Lower lobe of right lung (tissue), 2 donors: ENCODE measurements at regions not wholly inside any gene's neighbourhood (a gene's known extent, or its start where the extent isn't known, plus 50 kb on each side); places are given as distances from the start of the nearest gene placed in this dataset.

Experiments used
- ATAC-seq, 2 donors: fragments of 200-7000 bp; cut with Tn5 transposase; one replicate each; pipeline ENCODE4 v1.9.1; 2020 to 2022; ENCODE audit warnings: mild to moderate bottlenecking in 2 of 2, moderate library complexity in 2 of 2
- DNase-seq: peaks from one replicate; pipeline ENCODE4 v3.0.0-alpha.2; 2020
- H3K27ac ChIP-seq: fragments of 200-600 bp; one replicate; pipeline ENCODE4 v1.8.0; 2022
- H3K27me3 ChIP-seq: fragments of 200-600 bp; one replicate; pipeline ENCODE4 v1.8.0; 2022; ENCODE audit warnings: low read depth
- H3K36me3 ChIP-seq: fragments of 200-600 bp; one replicate; pipeline ENCODE4 v1.8.0; 2022; ENCODE audit warnings: mild to moderate bottlenecking
- H3K4me1 ChIP-seq: fragments of 200-600 bp; one replicate; pipeline ENCODE4 v1.8.0; 2022
- H3K4me3 ChIP-seq: fragments of 200-600 bp; one replicate; pipeline ENCODE4 v1.8.0; 2022; ENCODE audit warnings: mild to moderate bottlenecking
- H3K9me3 ChIP-seq: fragments of 200-600 bp; one replicate; pipeline ENCODE4 v1.8.0; 2022
- intact Hi-C: fragments of 100-400 bp; cut with DNase I; formaldehyde crosslinking; loops from one replicate; pipeline ENCODE4 v1.11.0; 2022
- TF ChIP-seq, protein P1 (sequence below): fragments of 200-600 bp; IDR thresholded peaks from one replicate; pipeline ENCODE4 v1.8.0; 2022; ENCODE audit warnings: antibody characterized with exemption, mild to moderate bottlenecking
- donor health status: DM: no; HTN: yes; CAD: no; lungs with severe emphysema.

DNA sequence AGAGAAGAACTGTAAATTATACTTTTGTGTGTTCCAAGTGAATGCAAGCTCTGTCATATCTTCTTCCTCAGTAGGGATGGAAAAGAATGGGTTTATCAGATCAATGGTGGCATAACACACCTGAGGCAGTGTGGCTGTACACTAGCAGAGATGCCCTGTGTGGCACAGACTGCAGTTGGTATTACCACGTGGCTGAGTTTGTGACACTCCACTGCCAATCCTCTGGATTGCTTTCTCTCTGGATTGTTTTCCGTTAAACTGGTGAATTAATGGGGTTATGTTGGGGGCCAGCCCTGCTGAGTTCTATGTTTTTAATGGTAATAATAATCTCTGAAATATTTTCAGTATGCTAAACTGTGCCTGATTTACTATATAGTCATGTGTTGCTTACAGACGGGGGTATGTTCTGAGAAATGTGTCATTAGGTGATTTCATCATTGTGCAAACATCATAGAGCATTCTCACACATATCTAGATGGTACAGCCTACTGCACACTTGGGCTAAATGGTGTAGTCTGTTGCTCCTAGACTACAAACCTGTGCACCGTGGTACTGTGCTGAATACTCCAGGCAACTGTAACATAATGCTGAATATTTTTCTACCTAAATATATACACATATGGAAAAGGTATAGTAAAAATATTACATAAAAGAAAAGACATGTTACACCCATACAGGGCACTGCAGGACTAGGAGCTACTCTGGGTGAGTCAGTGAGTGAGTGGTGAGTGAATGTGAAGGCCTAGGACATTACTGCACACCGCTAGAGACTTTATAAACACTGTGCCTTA, 84.7 kb upstream of the ST6GAL2 start:
- Histone ChIP-seq H3K4me3 (no peak overlapping the region), H3K27me3 (no peaks in the 10 kb centered on the region), H3K27ac (no peak overlapping the region), H3K36me3 (no peaks in the 10 kb centered on the region), H3K9me3 (no peaks in the 10 kb centered on the region), H3K4me1 (no peaks in the 10 kb centered on the region)
- ATAC-seq (no peak), DNase-seq (no peak)
- intact Hi-C loops, result no loop called here
- TF ChIP-seq, protein P1, sequence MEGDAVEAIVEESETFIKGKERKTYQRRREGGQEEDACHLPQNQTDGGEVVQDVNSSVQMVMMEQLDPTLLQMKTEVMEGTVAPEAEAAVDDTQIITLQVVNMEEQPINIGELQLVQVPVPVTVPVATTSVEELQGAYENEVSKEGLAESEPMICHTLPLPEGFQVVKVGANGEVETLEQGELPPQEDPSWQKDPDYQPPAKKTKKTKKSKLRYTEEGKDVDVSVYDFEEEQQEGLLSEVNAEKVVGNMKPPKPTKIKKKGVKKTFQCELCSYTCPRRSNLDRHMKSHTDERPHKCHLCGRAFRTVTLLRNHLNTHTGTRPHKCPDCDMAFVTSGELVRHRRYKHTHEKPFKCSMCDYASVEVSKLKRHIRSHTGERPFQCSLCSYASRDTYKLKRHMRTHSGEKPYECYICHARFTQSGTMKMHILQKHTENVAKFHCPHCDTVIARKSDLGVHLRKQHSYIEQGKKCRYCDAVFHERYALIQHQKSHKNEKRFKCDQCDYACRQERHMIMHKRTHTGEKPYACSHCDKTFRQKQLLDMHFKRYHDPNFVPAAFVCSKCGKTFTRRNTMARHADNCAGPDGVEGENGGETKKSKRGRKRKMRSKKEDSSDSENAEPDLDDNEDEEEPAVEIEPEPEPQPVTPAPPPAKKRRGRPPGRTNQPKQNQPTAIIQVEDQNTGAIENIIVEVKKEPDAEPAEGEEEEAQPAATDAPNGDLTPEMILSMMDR, result no peak

DNA sequence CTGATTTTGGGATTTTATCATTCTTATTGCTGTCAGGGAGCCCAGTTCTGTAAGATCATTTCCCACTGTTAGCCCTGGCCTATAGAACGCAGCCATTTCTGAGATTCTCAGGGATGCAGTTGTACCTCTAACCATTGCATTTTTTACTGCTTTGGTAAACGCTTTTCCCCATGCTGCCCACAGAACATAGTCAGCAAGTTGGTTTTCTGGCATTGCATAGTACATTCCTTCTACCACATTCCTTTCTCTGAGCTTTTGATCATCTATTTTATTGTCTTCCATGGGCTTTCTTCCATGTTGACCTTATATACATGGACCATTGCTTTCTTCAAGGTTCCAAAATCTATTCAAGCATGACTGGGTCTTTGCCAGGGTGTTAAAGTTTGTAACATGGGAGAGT, 86.8 kb upstream of the ST6GAL2 start:
- H3K27ac ChIP-seq, result no peak overlapping the region
- H3K36me3 ChIP-seq, result no peaks in the 10 kb centered on the region
- no peak overlapping the region for H3K4me3 ChIP-seq
- H3K4me1 ChIP-seq, result no peaks in the 10 kb centered on the region
- no peak for ATAC-seq
- TF ChIP-seq, protein P1, result no peak
- intact Hi-C loops, result no loop called here
- H3K27me3 ChIP-seq, result no peaks in the 10 kb centered on the region
- DNase-seq, result no peak
- H3K9me3 ChIP-seq, result no peaks in the 10 kb centered on the region

DNA sequence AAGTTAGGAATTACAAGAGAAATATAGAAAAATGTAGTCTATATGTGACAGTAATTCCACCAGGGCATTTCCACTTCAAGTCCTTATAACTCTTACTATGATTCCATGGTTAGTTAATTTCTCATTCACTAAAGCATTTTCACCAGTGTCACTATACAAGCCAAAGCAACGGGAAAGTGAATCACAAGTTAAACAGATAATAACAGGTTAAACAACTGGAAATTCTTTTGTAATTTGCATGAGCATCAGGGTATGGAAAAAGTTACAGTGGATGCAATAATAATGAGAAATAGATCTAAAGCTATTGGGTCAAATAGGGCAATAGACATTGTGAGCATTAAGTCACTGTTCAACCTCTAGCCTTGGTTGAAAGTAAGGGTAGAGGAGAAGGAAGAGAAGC, 88.9 kb upstream of the ST6GAL2 start:
- TF ChIP-seq, protein P1, result no peak
- Histone ChIP-seq H3K27me3 (no peaks in the 10 kb centered on the region), H3K27ac (no peak overlapping the region), H3K4me1 (no peaks in the 10 kb centered on the region), H3K4me3 (no peak overlapping the region), H3K36me3 (no peaks in the 10 kb centered on the region), H3K9me3 (no peaks in the 10 kb centered on the region)
- ATAC-seq (no peak), DNase-seq (no peak)
- intact Hi-C loops, result no loop called here

DNA sequence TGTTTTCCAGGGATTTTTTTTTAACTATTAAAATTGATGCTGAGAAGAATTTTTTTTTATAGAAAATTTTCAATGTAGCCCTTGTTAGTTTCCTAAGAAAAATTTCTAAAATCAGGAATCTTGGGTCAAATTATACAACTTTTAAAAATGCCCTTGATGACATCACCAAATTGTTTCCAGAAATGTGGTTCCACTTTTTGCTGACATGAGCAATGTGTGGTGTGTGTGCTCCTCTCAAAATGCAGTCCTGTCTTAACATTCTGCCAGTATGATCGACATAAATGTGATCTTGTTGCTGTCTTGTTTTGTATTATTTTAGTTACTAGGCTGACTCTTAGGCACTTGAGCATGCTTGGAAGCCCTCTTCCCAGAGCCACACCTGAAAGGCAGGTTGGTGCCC, 89.7 kb upstream of the ST6GAL2 start:
- H3K9me3 ChIP-seq, result no peaks in the 10 kb centered on the region
- no peaks in the 10 kb centered on the region for H3K4me1 ChIP-seq
- H3K4me3 ChIP-seq, result no peak overlapping the region
- H3K27ac ChIP-seq, result no peak overlapping the region
- TF ChIP-seq, protein P1, result no peak
- no peaks in the 10 kb centered on the region for H3K36me3 ChIP-seq
- ATAC-seq, result no peak
- DNase-seq, result no peak
- H3K27me3 ChIP-seq, result no peaks in the 10 kb centered on the region
- intact Hi-C loops, result no loop called here

DNA sequence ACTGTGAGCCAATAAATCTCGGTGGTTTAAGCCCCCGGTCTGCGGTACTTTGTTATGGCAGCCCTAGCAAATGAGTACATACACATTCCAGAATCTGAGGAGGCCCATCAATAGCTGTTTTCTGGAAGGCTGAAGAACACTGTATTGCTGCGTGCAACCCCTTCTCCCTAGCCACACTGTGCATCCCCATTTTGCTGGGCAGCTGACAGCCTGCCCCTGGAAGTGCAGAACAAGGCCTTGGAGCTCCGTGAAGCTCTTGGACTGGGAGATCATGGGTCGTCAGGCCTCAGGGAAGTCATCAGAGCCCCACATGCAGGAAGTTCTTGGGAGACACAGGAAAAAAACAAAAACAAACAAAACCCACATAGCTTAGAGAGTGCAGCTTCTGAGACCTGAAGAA, 90.6 kb upstream of the ST6GAL2 start:
- Histone ChIP-seq H3K9me3 (no peaks in the 10 kb centered on the region), H3K4me1 (no peaks in the 10 kb centered on the region), H3K27ac (no peak overlapping the region), H3K4me3 (no peak overlapping the region), H3K36me3 (no peaks in the 10 kb centered on the region), H3K27me3 (no peaks in the 10 kb centered on the region)
- DNase-seq (no peak), ATAC-seq (no peak)
- TF ChIP-seq, protein P1, result no peak
- intact Hi-C loops, result no loop called here
